CD4-positive, alpha-beta T cell treated with Interleukin-21 for 1 hour (primary cell): ENCODE measurements at regions not wholly inside any gene's neighbourhood (a gene's known extent, or its start where the extent isn't known, plus 50 kb on each side); places are given as distances from the start of the nearest gene placed in this dataset.

Source experiments
- DNase-seq: peaks from one replicate; pipeline ENCODE4 v3.0.0-alpha.2; 2020

- DNase-seq: no peak
Observed at GRCh38 chr3:70789878-70790277, 477.4 kb upstream of the MDFIC2 start.

DNA sequence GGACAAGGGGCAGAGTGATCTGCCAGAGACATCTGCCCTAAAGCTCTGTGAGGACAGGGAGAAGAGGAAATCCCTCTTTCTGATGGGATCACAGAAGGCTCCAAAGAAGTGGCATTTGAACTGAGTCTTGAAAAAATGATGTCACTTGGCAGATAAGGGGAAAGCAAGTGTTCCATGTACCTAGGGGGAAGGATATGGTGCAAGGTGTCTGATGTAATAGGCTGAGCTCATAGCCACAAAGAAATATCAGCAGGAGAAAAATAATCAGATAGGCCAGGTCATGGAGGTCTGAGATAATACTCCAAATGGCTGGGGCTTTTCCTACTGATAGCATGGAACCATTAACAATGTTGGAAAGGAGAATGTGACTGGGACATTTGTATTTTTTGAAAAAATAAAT, 468.4 kb upstream of the MDFIC2 start:
- DNase-seq: no peak

GRCh38 chr3:70779296-70779695, 466.9 kb upstream of the MDFIC2 start:
- DNase-seq: no peak

GRCh38 chr3:70776081-70776480, 463.6 kb upstream of the MDFIC2 start:
- DNase-seq: no peak

- DNase-seq: no peak
Observed at GRCh38 chr3:70775257-70775656, 462.8 kb upstream of the MDFIC2 start.

DNA sequence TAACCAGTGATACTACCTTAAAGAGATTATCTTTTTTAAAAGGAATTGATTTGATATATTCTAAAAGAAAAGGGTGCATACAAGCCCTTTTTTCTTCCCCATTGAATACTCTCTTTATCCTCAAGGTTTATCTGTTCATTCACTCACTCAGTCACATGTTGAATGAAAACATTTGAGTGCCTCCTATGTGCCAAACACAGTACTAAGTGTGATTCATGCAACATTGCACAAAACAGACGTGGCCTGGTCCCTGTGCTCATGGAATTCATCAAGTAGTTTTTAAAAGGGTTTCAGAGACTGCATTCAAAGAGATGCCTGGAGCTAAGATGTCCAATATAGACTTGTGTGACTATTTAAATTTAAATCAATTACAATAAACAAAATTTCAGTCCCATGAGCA, 462.2 kb upstream of the MDFIC2 start:
- DNase-seq: no peak

GRCh38 chr3:70771426-70772147, 459.1 kb upstream of the MDFIC2 start:
- DNase-seq: no peak

- DNase-seq: no peak
Observed at GRCh38 chr3:70770650-70771049, 458.2 kb upstream of the MDFIC2 start.

GRCh38 chr3:70766301-70766700, 453.9 kb upstream of the MDFIC2 start:
- no peak for DNase-seq

DNA sequence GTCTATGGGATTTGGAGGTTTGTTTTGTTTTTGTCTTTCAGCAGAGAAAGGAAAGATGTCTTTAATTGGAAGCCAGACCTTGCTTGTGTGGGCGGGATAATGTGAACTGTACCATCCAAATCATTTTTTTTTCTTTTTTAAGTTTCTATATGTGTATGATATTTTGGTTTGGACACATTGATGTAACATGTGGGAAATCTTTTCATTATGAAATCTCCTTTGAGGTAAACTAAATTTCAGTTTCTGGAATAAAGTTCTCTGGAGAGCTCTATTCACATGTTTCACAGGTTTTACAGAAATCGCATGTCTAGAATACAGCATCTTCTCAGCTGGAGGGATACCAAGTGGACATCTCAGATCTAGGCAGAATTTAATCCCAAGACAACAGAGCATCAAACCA, 451.5 kb upstream of the MDFIC2 start:
- DNase-seq: no peak

DNA sequence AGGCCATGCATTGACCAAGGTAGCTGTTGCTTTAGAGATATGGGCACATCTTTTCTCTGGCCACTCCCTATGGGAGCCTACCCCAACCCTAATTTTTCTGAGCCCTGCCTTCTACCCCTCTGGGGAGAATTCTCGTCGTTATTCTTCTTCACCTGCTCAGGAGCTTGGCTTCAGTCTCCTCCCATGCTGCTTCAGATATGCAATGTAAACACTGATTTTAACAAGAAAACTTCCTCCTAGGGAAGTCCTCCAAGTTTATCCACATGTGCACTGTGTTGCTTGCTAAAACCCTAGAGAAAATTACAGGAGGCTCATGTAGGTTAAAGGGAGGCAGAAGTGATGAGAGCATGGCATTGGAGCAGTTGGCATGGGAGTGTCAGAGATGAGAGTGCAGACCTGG, 445.2 kb upstream of the MDFIC2 start:
- no peak for DNase-seq

DNA sequence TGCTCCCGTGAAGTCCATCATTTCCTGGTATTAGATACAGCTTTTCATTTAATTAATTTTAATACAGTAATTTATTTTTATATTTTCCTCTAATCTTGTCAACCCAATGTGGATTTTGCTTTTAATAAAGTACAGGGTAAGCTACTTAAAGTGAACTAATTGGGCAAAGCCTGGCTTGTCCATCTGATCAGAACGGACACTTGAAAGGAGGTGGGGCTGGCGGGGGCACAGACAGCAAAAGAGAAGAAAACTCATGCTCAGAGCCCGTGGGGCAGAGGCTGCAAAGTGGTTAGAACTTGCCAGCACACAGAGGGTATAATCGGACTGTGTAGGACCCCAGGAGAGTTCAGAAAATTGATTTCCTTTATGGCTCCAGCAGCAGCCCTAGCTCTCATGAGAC, 443.1 kb upstream of the MDFIC2 start:
- no peak for DNase-seq

- DNase-seq: no peak
Observed at GRCh38 chr3:70754314-70754713, 441.9 kb upstream of the MDFIC2 start.

DNA sequence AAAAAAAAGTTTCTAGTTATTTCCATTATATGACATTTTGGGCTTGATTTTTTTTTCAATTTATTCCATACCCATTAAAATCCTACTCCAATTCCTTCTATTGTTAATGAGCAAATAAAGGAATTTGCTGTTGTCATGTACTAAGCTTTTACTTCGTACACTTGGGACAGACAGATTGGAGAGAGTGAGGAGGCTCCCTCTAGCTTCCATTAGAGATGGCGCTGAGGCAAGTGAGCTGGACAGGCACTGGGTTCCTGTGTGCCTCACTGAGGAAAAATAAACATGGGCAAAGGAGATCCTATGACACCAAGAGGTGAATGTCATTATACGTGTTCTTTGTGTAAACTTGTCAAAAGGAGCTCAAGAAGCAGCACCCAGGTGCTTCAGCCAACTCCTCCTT, 441.1 kb upstream of the MDFIC2 start:
- no peak for DNase-seq

DNA sequence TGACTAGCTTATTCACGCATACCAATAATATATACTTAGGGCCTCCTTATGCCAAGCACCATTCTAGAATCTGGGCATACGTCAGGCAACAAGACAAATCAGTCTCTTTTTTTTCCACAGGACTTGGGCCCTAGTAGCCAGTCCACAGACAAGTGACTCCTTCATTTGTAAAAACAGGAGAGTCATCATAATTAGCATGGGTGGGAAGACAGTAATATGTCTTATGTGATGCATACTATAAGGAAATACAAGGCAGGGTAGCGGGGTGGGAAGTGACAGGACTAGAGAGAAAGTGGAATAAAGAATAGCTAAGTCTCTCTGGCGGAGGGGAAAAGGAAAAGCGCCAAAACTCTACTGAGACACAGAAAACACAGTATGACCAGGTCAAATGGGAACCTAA, 439.6 kb upstream of the MDFIC2 start:
- no peak for DNase-seq

DNA sequence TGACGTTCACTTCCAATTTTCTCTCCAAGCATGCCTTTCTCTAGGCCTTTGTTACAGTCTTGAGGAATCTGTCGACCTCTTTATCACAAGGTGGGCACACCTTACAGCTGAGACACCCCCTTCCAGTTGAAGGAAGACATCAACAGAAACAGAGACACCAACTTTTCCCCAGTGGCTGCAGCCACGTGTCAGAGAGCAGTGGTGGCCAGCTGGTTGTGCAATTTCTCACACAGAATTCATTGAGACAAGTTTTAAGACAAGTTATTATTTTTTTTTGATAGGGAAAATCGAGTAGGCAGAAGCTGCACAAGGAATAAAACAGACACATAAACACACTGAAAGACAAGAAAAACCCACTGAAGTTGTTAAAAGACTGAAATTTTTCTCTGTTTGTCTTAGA, 436.7 kb upstream of the MDFIC2 start:
- DNase-seq: no peak

DNA sequence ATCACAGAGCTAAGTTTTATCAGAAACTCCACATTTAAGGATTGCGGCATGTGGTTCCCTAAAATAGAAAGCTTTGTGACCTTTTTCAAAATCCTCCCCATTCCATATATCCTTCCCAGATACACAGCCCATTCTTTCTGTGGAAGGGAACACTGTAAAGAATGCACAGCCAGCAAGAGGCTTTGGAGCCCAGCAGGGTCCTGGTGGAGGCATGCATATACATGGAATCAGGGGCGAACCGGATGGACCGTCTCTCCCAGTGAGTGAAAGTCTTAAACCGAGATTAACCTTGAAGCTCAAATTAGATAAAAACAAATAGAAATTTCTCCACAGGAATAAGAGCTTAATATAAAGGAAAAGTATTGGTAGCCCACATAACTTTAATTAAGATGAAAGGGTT, 436.2 kb upstream of the MDFIC2 start:
- no peak for DNase-seq

GRCh38 chr3:70747847-70748246, 435.4 kb upstream of the MDFIC2 start:
- no peak for DNase-seq

GRCh38 chr3:70744536-70744935, 432.1 kb upstream of the MDFIC2 start:
- no peak for DNase-seq

DNA sequence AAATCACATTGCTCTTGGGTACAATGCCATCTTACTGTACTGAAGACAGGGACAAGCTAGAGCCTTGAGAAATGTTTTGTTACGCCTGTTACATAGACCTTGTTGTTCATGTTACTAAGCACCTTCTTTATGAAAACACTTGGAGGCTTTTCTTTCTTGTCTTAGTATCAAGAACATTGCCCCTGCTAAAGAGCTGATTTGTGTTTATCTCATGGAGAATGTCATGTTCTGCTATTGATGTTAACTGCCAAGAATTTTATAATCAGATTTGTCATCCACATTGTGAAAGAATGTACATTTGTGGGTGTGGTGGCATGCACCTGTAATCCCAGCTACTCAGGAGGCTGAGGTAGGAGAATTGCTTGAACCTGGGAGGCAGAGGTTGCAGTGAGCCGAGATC, 431.3 kb upstream of the MDFIC2 start:
- no peak for DNase-seq

DNA sequence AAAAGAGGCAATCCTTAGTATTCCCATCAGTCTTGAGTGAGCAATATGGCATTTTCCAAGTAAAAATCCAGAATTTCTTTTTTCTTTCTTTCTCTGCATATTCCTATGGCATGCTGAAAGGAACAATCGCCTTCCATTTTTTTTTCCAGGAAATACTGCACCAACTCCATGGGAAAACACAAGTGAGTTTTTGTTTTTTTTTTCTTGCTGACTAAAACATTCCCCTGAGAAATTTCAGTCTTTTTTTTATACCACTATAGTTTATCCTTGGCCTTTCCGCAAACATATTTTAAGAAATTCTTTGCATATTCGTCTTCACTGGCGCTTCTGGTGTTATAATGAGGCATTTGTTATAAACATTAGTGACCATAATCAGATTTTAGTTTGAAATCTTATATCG, 429.6 kb upstream of the MDFIC2 start:
- DNase-seq: no peak

DNA sequence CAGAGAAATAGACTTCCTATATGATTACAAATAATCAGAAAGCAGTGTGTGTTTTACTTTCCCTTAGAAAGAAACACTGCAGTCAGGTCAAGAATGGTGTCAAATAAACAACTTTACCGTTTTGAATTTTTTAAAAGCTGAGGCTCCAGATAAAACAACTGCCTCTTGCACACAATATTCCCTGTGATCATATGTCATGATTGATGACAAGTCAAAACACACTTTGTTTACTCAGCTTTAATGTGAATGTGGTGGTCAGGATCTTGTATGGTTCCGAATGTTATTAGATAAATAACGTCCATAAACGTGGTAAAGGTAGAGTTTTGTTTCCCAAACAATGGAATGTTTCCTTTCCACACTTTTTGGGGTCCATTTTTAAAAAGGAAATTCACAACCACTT, 428.4 kb upstream of the MDFIC2 start:
- DNase-seq: no peak

- no peak for DNase-seq
Observed at GRCh38 chr3:70740071-70740470, 427.6 kb upstream of the MDFIC2 start.

DNA sequence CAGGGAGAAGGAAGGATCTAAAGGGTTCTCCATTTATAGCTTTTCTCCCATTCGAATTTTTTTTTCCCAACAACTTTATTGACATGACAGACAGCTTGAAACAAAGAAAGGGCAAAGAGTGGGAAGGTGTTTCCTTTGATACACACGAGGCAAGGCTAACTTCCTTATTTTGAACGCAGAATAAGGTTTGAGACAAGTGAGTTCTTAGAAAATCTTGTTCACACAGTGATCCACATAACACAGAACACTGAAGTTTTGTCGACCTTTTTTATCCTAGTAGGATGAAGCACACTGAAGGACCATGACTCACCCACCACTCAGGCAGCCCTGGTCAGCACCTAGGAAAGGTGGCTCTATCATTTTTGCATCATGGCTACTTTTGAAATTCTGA, 425.8 kb upstream of the MDFIC2 start:
- no peak for DNase-seq

GRCh38 chr3:70737666-70738290, 425.3 kb upstream of the MDFIC2 start:
- no peak for DNase-seq
